T-helper 2 cell treated with Interferon-gamma antibody and Interleukin-4, amounts not matched to agents 5 μg/mL and 100 μg/mL, for 36 hours (primary cell): ENCODE measurements at regions not wholly inside any gene's neighbourhood (a gene's known extent, or its start where the extent isn't known, plus 50 kb on each side); places are given as distances from the start of the nearest gene placed in this dataset.

ENCODE experiments used
- DNase-seq: peaks from one replicate; pipeline ENCODE4 v3.0.0; 2021; ENCODE audit warnings: low spot score
- H3K27ac Mint-ChIP-seq: one replicate; pipeline ENCODE4 v1.8.0; 2021; ENCODE audit warnings: mild to moderate bottlenecking, mixed read lengths
- H3K27me3 Mint-ChIP-seq: one replicate; pipeline ENCODE4 v1.8.0; 2021; ENCODE audit warnings: low read depth, mixed read lengths
- H3K36me3 Mint-ChIP-seq: one replicate; pipeline ENCODE4 v1.8.0; 2021; ENCODE audit warnings: low read depth, mixed read lengths
- H3K4me1 Mint-ChIP-seq: one replicate; pipeline ENCODE4 v1.8.0; 2021; ENCODE audit warnings: low read depth, mixed read lengths
- H3K4me3 Mint-ChIP-seq: one replicate; pipeline ENCODE4 v1.8.0; 2022; ENCODE audit warnings: mild to moderate bottlenecking, moderate library complexity, mixed read lengths
- H3K9me3 Mint-ChIP-seq: one replicate; pipeline ENCODE4 v1.8.0; 2021; ENCODE audit warnings: mixed read lengths

- H3K4me1 Mint-ChIP-seq: peaks cover 10% of the 10 kb centered on the region
- H3K9me3 Mint-ChIP-seq: peaks cover 3% of the 10 kb centered on the region
- no peak overlapping the region for H3K27ac Mint-ChIP-seq
- peak overlapping the region; percentile 69 for H3K4me3 Mint-ChIP-seq
- peaks cover 73% of the 10 kb centered on the region for H3K27me3 Mint-ChIP-seq
- H3K36me3 Mint-ChIP-seq: no peaks in the 10 kb centered on the region
- DNase-seq: peak; percentile 28
These were observed 173.9 kb upstream of the SP4 start for GRCh38 chr7:21253740-21254687.

GRCh38 chr7:21256310-21256877, 171.5 kb upstream of the SP4 start:
- Mint-ChIP-seq H3K4me1 (peaks cover 14% of the 10 kb centered on the region), H3K36me3 (no peaks in the 10 kb centered on the region), H3K27ac (no peak overlapping the region), H3K9me3 (peaks cover 3% of the 10 kb centered on the region), H3K27me3 (peaks cover 53% of the 10 kb centered on the region), H3K4me3 (no peak overlapping the region)
- no peak for DNase-seq

- Mint-ChIP-seq H3K36me3 (no peaks in the 10 kb centered on the region), H3K9me3 (peaks cover 3% of the 10 kb centered on the region), H3K27me3 (peaks cover 17% of the 10 kb centered on the region), H3K27ac (no peak overlapping the region), H3K4me1 (peaks cover 18% of the 10 kb centered on the region), H3K4me3 (no peak overlapping the region)
- no peak for DNase-seq
These were observed 166.9 kb upstream of the SP4 start for GRCh38 chr7:21260939-21261338.

- Mint-ChIP-seq H3K4me1 (peaks cover 16% of the 10 kb centered on the region), H3K36me3 (no peaks in the 10 kb centered on the region), H3K27me3 (peaks cover 19% of the 10 kb centered on the region), H3K4me3 (no peak overlapping the region), H3K9me3 (peaks cover 3% of the 10 kb centered on the region), H3K27ac (no peak overlapping the region)
- DNase-seq: peak; percentile 5
These were observed 166.0 kb upstream of the SP4 start for GRCh38 chr7:21261627-21262594.

- H3K36me3 Mint-ChIP-seq: no peaks in the 10 kb centered on the region
- H3K4me1 Mint-ChIP-seq: no peaks in the 10 kb centered on the region
- no peak for DNase-seq
- peaks cover 10% of the 10 kb centered on the region for H3K27me3 Mint-ChIP-seq
- H3K9me3 Mint-ChIP-seq: no peaks in the 10 kb centered on the region
- no peak overlapping the region for H3K27ac Mint-ChIP-seq
- H3K4me3 Mint-ChIP-seq: no peak overlapping the region
These were observed 158.9 kb upstream of the SP4 start for GRCh38 chr7:21269021-21269420.

GRCh38 chr7:21276471-21277035, 151.3 kb upstream of the SP4 start:
- Mint-ChIP-seq H3K27ac (no peak overlapping the region), H3K9me3 (peaks cover 11% of the 10 kb centered on the region), H3K4me1 (peaks cover 7% of the 10 kb centered on the region), H3K36me3 (peaks cover 10% of the 10 kb centered on the region), H3K4me3 (no peak overlapping the region), H3K27me3 (peaks cover 7% of the 10 kb centered on the region)
- no peak for DNase-seq

GRCh38 chr7:21278944-21279343, 148.9 kb upstream of the SP4 start:
- Mint-ChIP-seq H3K27me3 (peaks cover 4% of the 10 kb centered on the region), H3K36me3 (peaks cover 10% of the 10 kb centered on the region), H3K4me3 (no peak overlapping the region), H3K4me1 (peaks cover 7% of the 10 kb centered on the region), H3K9me3 (peaks cover 11% of the 10 kb centered on the region), H3K27ac (no peak overlapping the region)
- no peak for DNase-seq

- DNase-seq: no peak
- no peak overlapping the region for H3K4me3 Mint-ChIP-seq
- H3K4me1 Mint-ChIP-seq: peaks cover 7% of the 10 kb centered on the region
- H3K27me3 Mint-ChIP-seq: peaks cover 2% of the 10 kb centered on the region
- no peak overlapping the region for H3K27ac Mint-ChIP-seq
- peaks cover 10% of the 10 kb centered on the region for H3K36me3 Mint-ChIP-seq
- H3K9me3 Mint-ChIP-seq: peaks cover 11% of the 10 kb centered on the region
These were observed 146.7 kb upstream of the SP4 start for GRCh38 chr7:21281193-21281592.

GRCh38 chr7:21293771-21294170, 134.1 kb upstream of the SP4 start:
- Mint-ChIP-seq H3K36me3 (no peaks in the 10 kb centered on the region), H3K27ac (no peak overlapping the region), H3K27me3 (peaks cover 6% of the 10 kb centered on the region), H3K9me3 (no peaks in the 10 kb centered on the region), H3K4me1 (peaks cover 5% of the 10 kb centered on the region), H3K4me3 (no peak overlapping the region)
- no peak for DNase-seq

GRCh38 chr7:21299766-21300165, 128.1 kb upstream of the SP4 start:
- no peak overlapping the region for H3K27ac Mint-ChIP-seq
- H3K9me3 Mint-ChIP-seq: no peaks in the 10 kb centered on the region
- DNase-seq: no peak
- H3K36me3 Mint-ChIP-seq: no peaks in the 10 kb centered on the region
- H3K27me3 Mint-ChIP-seq: peaks cover 5% of the 10 kb centered on the region
- no peak overlapping the region for H3K4me3 Mint-ChIP-seq
- H3K4me1 Mint-ChIP-seq: peaks cover 5% of the 10 kb centered on the region

- peaks cover 5% of the 10 kb centered on the region for H3K4me1 Mint-ChIP-seq
- peaks cover 3% of the 10 kb centered on the region for H3K27me3 Mint-ChIP-seq
These were observed 127.2 kb upstream of the SP4 start for GRCh38 chr7:21300692-21301091.

GRCh38 chr7:21304808-21305375, 123.0 kb upstream of the SP4 start:
- H3K27me3 Mint-ChIP-seq: no peaks in the 10 kb centered on the region
- DNase-seq: no peak
- no peak overlapping the region for H3K4me3 Mint-ChIP-seq
- peaks cover 3% of the 10 kb centered on the region for H3K4me1 Mint-ChIP-seq
- H3K27ac Mint-ChIP-seq: no peak overlapping the region
- H3K36me3 Mint-ChIP-seq: peaks cover 10% of the 10 kb centered on the region
- peaks cover 18% of the 10 kb centered on the region for H3K9me3 Mint-ChIP-seq

More at GRCh38 chr7:21300692-21301091, 127.2 kb upstream of the SP4 start:
- Mint-ChIP-seq H3K27ac (no peak overlapping the region), H3K4me3 (no peak overlapping the region), H3K9me3 (no peaks in the 10 kb centered on the region), H3K36me3 (no peaks in the 10 kb centered on the region)
- no peak for DNase-seq
